ENCODE measurements at regions not wholly inside any gene's neighbourhood (a gene's known extent, or its start where the extent isn't known, plus 50 kb on each side); places are given as distances from the start of the nearest gene placed in this dataset.

DNA sequence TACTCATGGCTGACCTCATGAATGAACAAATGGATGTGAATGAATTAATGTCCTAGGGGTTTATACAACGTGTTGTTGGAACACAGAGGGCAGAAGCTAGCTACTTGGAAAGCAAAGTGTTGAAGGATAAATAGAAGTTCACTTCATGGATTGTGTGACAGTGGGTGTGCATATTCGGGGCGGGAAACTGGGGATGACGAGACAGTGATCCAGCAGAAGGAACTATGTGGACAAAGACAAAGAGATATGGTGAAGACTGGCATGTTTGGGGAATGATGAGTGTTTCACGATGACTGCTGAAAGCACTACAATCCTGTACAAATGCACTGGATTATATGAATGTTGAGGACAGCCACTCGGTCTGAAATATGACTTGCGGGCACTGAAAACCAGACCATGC is 250.5 kb upstream of the C16orf82 start:
- intact Hi-C loops (cut with micrococcal nuclease; ENCODE audit: unreplicated experiment) (no loop called here), in situ Hi-C loops (cut with MboI) (no loop called here)
- Histone ChIP-seq H3K9me3 (replicated peaks; ENCODE audit: control insufficient read depth, insufficient read depth, low read length) (no peaks in the 10 kb centered on the region), H2AFZ (ENCODE audit: control insufficient read depth, low read depth, low read length) (no peak overlapping the region), H3K4me2 (ENCODE audit: control insufficient read depth, insufficient read depth) (no peak overlapping the region), H4K20me1 (ENCODE audit: control insufficient read depth, insufficient read depth) (no peaks in the 10 kb centered on the region), H3K36me3 (ENCODE audit: control insufficient read depth in 2 of 2, insufficient read depth in 2 of 2, low read length in 1 of 2) (no peaks in the 10 kb centered on the region), H3K79me2 (ENCODE audit: control insufficient read depth, insufficient read depth, low read length) (no peaks in the 10 kb centered on the region), H3K27me3 (replicated peaks in 1 of 2; ENCODE audit: control insufficient read depth in 2 of 2, insufficient read depth in 2 of 2, low read length in 1 of 2) (no peaks in the 10 kb centered on the region), H3K27ac (ENCODE audit: control insufficient read depth, insufficient read depth) (no peak overlapping the region), H3K9ac (ENCODE audit: control insufficient read depth, insufficient read depth, low read length) (no peak overlapping the region), H3K4me1 (ENCODE audit: control insufficient read depth, insufficient read depth, low read length) (no peaks in the 10 kb centered on the region), H3K4me3 (no peak overlapping the region)
- no peak for DNase-seq (ENCODE audit: low read depth, low spot score)
- ChIA-PET CTCF (no interaction called here), RAD21 (ENCODE audit: unreplicated experiment) (no interaction called here), SMC1A (ENCODE audit: uncharacterized antibody, unreplicated experiment) (no interaction called here), POLR2A (no interaction called here)
- BruUV-seq (replicated peaks), result no TSS peak
- TF ChIP-seq SMAD5 (IDR thresholded peaks at IDR 0.05; ENCODE audit: low read depth) (no peak), NRF1 (conservative IDR thresholded peaks at IDR 0.05; ENCODE audit: low read depth, low read length) (no peak), CBX5 (IDR thresholded peaks at IDR 0.05; ENCODE audit: low read depth) (no peak), CHD4 (IDR thresholded peaks at IDR 0.05) (no peak), ZNF24 (IDR thresholded peaks at IDR 0.05) (no peak), YY1 (IDR thresholded peaks at IDR 0.05; ENCODE audit: low read depth, low read length) (no peak), TCF3 (IDR thresholded peaks at IDR 0.05; ENCODE audit: borderline replicate concordance, insufficient read depth, low read depth, low read length) (no peak), ZNF384 (IDR thresholded peaks at IDR 0.05; ENCODE audit: borderline replicate concordance, low read depth, low read length) (no peak), RCOR1 (conservative IDR thresholded peaks at IDR 0.05; ENCODE audit: low read depth, low read length) (no peak), POLR2A (IDR thresholded peaks at IDR 0.05; ENCODE audit: low read depth, low read length) (no peak), SREBF2 (IDR thresholded peaks at IDR 0.05; ENCODE audit: low read length) (no peak), GABPA (IDR thresholded peaks at IDR 0.05; ENCODE audit: low read depth) (no peak), JUNB (IDR thresholded peaks at IDR 0.05) (no peak), KDM1A (IDR thresholded peaks at IDR 0.05; ENCODE audit: borderline replicate concordance) (no peak), SIX5 (IDR thresholded peaks at IDR 0.05; ENCODE audit: low read depth, low read length, severe bottlenecking) (no peak)
- TF ChIP-seq, protein P1, sequence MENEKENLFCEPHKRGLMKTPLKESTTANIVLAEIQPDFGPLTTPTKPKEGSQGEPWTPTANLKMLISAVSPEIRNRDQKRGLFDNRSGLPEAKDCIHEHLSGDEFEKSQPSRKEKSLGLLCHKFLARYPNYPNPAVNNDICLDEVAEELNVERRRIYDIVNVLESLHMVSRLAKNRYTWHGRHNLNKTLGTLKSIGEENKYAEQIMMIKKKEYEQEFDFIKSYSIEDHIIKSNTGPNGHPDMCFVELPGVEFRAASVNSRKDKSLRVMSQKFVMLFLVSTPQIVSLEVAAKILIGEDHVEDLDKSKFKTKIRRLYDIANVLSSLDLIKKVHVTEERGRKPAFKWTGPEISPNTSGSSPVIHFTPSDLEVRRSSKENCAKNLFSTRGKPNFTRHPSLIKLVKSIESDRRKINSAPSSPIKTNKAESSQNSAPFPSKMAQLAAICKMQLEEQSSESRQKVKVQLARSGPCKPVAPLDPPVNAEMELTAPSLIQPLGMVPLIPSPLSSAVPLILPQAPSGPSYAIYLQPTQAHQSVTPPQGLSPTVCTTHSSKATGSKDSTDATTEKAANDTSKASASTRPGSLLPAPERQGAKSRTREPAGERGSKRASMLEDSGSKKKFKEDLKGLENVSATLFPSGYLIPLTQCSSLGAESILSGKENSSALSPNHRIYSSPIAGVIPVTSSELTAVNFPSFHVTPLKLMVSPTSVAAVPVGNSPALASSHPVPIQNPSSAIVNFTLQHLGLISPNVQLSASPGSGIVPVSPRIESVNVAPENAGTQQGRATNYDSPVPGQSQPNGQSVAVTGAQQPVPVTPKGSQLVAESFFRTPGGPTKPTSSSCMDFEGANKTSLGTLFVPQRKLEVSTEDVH (IDR thresholded peaks at IDR 0.05; ENCODE audit: low read depth, partially characterized antibody), result no peak
- TF ChIP-seq, protein P2, sequence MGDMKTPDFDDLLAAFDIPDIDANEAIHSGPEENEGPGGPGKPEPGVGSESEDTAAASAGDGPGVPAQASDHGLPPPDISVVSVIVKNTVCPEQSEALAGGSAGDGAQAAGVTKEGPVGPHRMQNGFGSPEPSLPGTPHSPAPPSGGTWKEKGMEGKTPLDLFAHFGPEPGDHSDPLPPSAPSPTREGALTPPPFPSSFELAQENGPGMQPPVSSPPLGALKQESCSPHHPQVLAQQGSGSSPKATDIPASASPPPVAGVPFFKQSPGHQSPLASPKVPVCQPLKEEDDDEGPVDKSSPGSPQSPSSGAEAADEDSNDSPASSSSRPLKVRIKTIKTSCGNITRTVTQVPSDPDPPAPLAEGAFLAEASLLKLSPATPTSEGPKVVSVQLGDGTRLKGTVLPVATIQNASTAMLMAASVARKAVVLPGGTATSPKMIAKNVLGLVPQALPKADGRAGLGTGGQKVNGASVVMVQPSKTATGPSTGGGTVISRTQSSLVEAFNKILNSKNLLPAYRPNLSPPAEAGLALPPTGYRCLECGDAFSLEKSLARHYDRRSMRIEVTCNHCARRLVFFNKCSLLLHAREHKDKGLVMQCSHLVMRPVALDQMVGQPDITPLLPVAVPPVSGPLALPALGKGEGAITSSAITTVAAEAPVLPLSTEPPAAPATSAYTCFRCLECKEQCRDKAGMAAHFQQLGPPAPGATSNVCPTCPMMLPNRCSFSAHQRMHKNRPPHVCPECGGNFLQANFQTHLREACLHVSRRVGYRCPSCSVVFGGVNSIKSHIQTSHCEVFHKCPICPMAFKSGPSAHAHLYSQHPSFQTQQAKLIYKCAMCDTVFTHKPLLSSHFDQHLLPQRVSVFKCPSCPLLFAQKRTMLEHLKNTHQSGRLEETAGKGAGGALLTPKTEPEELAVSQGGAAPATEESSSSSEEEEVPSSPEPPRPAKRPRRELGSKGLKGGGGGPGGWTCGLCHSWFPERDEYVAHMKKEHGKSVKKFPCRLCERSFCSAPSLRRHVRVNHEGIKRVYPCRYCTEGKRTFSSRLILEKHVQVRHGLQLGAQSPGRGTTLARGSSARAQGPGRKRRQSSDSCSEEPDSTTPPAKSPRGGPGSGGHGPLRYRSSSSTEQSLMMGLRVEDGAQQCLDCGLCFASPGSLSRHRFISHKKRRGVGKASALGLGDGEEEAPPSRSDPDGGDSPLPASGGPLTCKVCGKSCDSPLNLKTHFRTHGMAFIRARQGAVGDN (IDR thresholded peaks at IDR 0.05), result no peak
- TF ChIP-seq, protein P3, sequence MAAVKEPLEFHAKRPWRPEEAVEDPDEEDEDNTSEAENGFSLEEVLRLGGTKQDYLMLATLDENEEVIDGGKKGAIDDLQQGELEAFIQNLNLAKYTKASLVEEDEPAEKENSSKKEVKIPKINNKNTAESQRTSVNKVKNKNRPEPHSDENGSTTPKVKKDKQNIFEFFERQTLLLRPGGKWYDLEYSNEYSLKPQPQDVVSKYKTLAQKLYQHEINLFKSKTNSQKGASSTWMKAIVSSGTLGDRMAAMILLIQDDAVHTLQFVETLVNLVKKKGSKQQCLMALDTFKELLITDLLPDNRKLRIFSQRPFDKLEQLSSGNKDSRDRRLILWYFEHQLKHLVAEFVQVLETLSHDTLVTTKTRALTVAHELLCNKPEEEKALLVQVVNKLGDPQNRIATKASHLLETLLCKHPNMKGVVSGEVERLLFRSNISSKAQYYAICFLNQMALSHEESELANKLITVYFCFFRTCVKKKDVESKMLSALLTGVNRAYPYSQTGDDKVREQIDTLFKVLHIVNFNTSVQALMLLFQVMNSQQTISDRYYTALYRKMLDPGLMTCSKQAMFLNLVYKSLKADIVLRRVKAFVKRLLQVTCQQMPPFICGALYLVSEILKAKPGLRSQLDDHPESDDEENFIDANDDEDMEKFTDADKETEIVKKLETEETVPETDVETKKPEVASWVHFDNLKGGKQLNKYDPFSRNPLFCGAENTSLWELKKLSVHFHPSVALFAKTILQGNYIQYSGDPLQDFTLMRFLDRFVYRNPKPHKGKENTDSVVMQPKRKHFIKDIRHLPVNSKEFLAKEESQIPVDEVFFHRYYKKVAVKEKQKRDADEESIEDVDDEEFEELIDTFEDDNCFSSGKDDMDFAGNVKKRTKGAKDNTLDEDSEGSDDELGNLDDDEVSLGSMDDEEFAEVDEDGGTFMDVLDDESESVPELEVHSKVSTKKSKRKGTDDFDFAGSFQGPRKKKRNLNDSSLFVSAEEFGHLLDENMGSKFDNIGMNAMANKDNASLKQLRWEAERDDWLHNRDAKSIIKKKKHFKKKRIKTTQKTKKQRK (IDR thresholded peaks at IDR 0.05; ENCODE audit: low read depth, low read length), result no peak
- no peak for ATAC-seq
- 31% methylated on average over 7 of the region's 7 CpGs for WGBS (ENCODE audit: insufficient coverage, insufficient replicate concordance, low lambda C conversion rate, missing lambda C conversion rate)
- FAIRE-seq, result no peak

Measured in GM12878 (cell line).